ENCODE measurements at regions not wholly inside any gene's neighbourhood (a gene's known extent, or its start where the extent isn't known, plus 50 kb on each side); places are given as distances from the start of the nearest gene placed in this dataset.
"Not testable (repeated sequence)": the region's sequence is repeated elsewhere in the genome, so short reads cannot be mapped to it uniquely, and the experiment has no call there.

GRCh38 chr3:75342425-75342824, 321.7 kb upstream of the FRG2C start:
- Histone ChIP-seq H3K14ac (ENCODE audit: low read length) (no peak overlapping the region), H3K4me3 (ENCODE audit: low read length in 2 of 2) (no peak overlapping the region), H2BK12ac (ENCODE audit: low read length) (no peak overlapping the region), H3K27ac (replicated peaks; ENCODE audit: low read length) (no peak overlapping the region), H3K4ac (ENCODE audit: low read length) (no peak overlapping the region), H3K23ac (ENCODE audit: low read depth, low read length, poor library complexity) (no peak overlapping the region), H4K91ac (ENCODE audit: low read depth, low read length, poor library complexity) (no peak overlapping the region), H3K27me3 (ENCODE audit: control insufficient read depth in 3 of 3, insufficient read depth in 3 of 3, low read depth in 1 of 3, low read length in 3 of 3) (no peaks in the 10 kb centered on the region), H3K36me3 (replicated peaks in 1 of 2; ENCODE audit: control insufficient read depth in 2 of 2, insufficient read depth in 2 of 2, low read length in 2 of 2) (no peaks in the 10 kb centered on the region), H3K9ac (ENCODE audit: low read depth, low read length, poor library complexity) (no peak overlapping the region), H3K9me3 (replicated peaks in 1 of 2; ENCODE audit: control insufficient read depth in 2 of 2, insufficient read depth in 1 of 2, low read depth in 1 of 2, low read length in 2 of 2) (no peaks in the 10 kb centered on the region), H2BK15ac (ENCODE audit: low read length) (no peak overlapping the region), H2BK5ac (ENCODE audit: low read length) (no peak overlapping the region), H4K8ac (ENCODE audit: low read depth, low read length) (no peak overlapping the region), H3K4me1 (ENCODE audit: control insufficient read depth in 2 of 2, insufficient read depth in 1 of 2, low read depth in 1 of 2, low read length in 2 of 2) (peaks cover 0 to 6% of the 10 kb centered on the region in 2 donors), H3K18ac (ENCODE audit: low read length) (no peak overlapping the region), H2AFZ (ENCODE audit: low read length) (no peak overlapping the region), H3K79me1 (ENCODE audit: low read depth, low read length) (no peaks in the 10 kb centered on the region), H2AK5ac (ENCODE audit: low read depth, low read length) (no peak overlapping the region), H3K4me2 (ENCODE audit: insufficient read depth, low read length, poor library complexity, severe bottlenecking) (no peak overlapping the region), H2BK120ac (ENCODE audit: low read depth, low read length) (no peak overlapping the region)
- WGBS, 2 donors (ENCODE audit: extremely low coverage in 2 of 2, insufficient read length in 2 of 2, insufficient replicate concordance in 1 of 2), result no CpG with 5 or more reads among the region's 5 CpGs
- DNase-seq (ENCODE audit: low spot score), result no peak

DNA sequence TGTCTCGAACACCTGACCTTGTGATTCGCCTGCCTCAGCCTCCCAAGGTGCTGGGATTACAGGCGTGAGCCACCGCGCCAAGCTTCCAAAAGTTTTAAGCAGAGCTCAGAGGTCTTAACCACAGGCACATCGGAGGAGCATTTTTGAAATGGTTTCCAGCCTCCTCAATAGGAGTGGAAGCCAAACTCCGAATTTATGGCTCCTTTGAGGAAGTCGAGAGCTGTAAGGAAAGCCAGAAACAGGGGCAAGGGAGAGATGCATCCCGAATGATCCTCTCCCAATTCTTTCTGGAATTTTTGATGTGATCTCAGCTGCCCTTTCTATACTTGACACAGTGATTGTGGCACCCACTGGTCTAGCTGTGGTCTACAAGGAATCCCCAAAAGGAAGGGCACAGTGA, 313.6 kb upstream of the FRG2C start:
- DNase-seq (ENCODE audit: low spot score); H3K4me2 ChIP-seq (ENCODE audit: insufficient read depth, low read length, poor library complexity, severe bottlenecking); H2AK5ac ChIP-seq (ENCODE audit: low read depth, low read length); H3K4ac ChIP-seq (ENCODE audit: low read length); H3K4me3 ChIP-seq (ENCODE audit: low read length in 2 of 2); H2BK120ac ChIP-seq (ENCODE audit: low read depth, low read length); H2AFZ ChIP-seq (ENCODE audit: low read length); H3K14ac ChIP-seq (ENCODE audit: low read length); H4K8ac ChIP-seq (ENCODE audit: low read depth, low read length); H3K9me3 ChIP-seq (replicated peaks in 1 of 2; ENCODE audit: control insufficient read depth in 2 of 2, insufficient read depth in 1 of 2, low read depth in 1 of 2, low read length in 2 of 2); H3K27me3 ChIP-seq (ENCODE audit: control insufficient read depth in 3 of 3, insufficient read depth in 3 of 3, low read depth in 1 of 3, low read length in 3 of 3); H2BK5ac ChIP-seq (ENCODE audit: low read length); H3K9ac ChIP-seq (ENCODE audit: low read depth, low read length, poor library complexity); H3K4me1 ChIP-seq (ENCODE audit: control insufficient read depth in 2 of 2, insufficient read depth in 1 of 2, low read depth in 1 of 2, low read length in 2 of 2); H3K23ac ChIP-seq (ENCODE audit: low read depth, low read length, poor library complexity); H3K36me3 ChIP-seq (replicated peaks in 1 of 2; ENCODE audit: control insufficient read depth in 2 of 2, insufficient read depth in 2 of 2, low read length in 2 of 2); H4K91ac ChIP-seq (ENCODE audit: low read depth, low read length, poor library complexity); H3K18ac ChIP-seq (ENCODE audit: low read length); H3K79me1 ChIP-seq (ENCODE audit: low read depth, low read length); H2BK15ac ChIP-seq (ENCODE audit: low read length); H3K27ac ChIP-seq (replicated peaks; ENCODE audit: low read length); H2BK12ac ChIP-seq (ENCODE audit: low read length): not testable (repeated sequence)
- no CpG with 5 or more reads among the region's 9 CpGs for WGBS, 2 donors (ENCODE audit: extremely low coverage in 2 of 2, insufficient read length in 2 of 2, insufficient replicate concordance in 1 of 2)

DNA sequence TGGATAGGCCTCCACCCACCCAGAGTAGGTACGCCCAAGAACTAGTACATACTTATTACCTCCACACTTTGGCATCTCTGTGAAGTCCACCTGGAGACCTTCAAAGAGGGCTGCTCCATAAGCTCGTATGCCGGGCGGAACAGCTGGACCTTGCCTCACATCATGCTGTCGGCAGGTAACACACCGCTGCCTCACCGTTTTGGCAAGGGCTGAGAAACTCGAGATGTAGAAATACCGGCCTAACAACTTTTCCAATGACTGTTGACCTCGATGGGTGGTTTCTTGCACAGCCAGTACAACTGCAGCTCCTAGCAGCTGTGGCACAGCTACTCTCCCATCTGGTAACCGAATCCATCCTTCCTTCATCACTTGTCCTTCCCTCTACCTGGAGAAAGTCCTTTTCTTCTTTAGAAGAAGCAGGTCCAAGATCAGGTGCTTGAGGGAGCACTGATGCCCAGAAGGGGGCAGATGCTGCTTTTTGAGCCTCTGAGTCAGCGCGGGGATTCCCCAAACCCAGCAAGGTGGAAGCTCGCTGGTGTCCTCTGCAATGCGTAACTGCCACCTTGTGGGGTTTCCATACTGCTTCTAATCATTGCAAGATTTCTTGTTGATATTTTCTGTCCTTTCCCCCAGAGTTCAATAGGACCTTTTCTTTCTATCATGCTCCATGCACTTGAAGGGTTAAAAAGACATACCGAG, 301.9 kb upstream of the FRG2C start:
- H3K4me3 ChIP-seq (ENCODE audit: low read length in 2 of 2); H2BK5ac ChIP-seq (ENCODE audit: low read length); H3K9ac ChIP-seq (ENCODE audit: low read depth, low read length, poor library complexity); H2BK12ac ChIP-seq (ENCODE audit: low read length); H3K18ac ChIP-seq (ENCODE audit: low read length); H3K4me1 ChIP-seq (ENCODE audit: control insufficient read depth in 2 of 2, insufficient read depth in 1 of 2, low read depth in 1 of 2, low read length in 2 of 2); H3K79me1 ChIP-seq (ENCODE audit: low read depth, low read length); H4K8ac ChIP-seq (ENCODE audit: low read depth, low read length); H2BK15ac ChIP-seq (ENCODE audit: low read length); H3K14ac ChIP-seq (ENCODE audit: low read length); H3K4me2 ChIP-seq (ENCODE audit: insufficient read depth, low read length, poor library complexity, severe bottlenecking); H3K27me3 ChIP-seq (ENCODE audit: control insufficient read depth in 3 of 3, insufficient read depth in 3 of 3, low read depth in 1 of 3, low read length in 3 of 3); H3K9me3 ChIP-seq (replicated peaks in 1 of 2; ENCODE audit: control insufficient read depth in 2 of 2, insufficient read depth in 1 of 2, low read depth in 1 of 2, low read length in 2 of 2); H2AK5ac ChIP-seq (ENCODE audit: low read depth, low read length); H3K23ac ChIP-seq (ENCODE audit: low read depth, low read length, poor library complexity); H3K27ac ChIP-seq (replicated peaks; ENCODE audit: low read length); H3K36me3 ChIP-seq (replicated peaks in 1 of 2; ENCODE audit: control insufficient read depth in 2 of 2, insufficient read depth in 2 of 2, low read length in 2 of 2); DNase-seq (ENCODE audit: low spot score); H2AFZ ChIP-seq (ENCODE audit: low read length); H3K4ac ChIP-seq (ENCODE audit: low read length); H4K91ac ChIP-seq (ENCODE audit: low read depth, low read length, poor library complexity); H2BK120ac ChIP-seq (ENCODE audit: low read depth, low read length): not testable (repeated sequence)
- no CpG with 5 or more reads among the region's 16 CpGs for WGBS, 2 donors (ENCODE audit: extremely low coverage in 2 of 2, insufficient read length in 2 of 2, insufficient replicate concordance in 1 of 2)

DNA sequence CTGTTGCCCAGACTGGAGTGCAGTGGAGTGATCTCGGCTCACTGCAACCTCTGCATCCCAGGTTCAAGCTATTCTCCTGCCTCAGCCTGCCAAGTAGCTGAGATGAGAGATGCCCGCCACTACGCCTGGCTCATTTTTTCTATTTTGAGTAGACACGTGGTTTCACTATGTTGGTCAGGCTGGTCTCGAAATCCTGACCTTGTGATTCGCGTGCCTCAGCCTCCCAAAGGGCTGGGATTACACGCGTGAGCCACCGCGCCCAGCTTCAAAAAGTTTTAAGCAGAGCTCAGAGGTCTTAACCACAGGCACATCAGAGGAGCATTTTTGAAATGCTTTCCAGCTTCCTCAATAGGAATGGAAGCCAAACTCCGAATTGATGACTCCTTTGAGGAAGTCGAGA, 291.2 kb upstream of the FRG2C start:
- H3K14ac ChIP-seq (ENCODE audit: low read length); H2BK15ac ChIP-seq (ENCODE audit: low read length); H3K4ac ChIP-seq (ENCODE audit: low read length); H2BK5ac ChIP-seq (ENCODE audit: low read length); H4K8ac ChIP-seq (ENCODE audit: low read depth, low read length); H3K9me3 ChIP-seq (replicated peaks in 1 of 2; ENCODE audit: control insufficient read depth in 2 of 2, insufficient read depth in 1 of 2, low read depth in 1 of 2, low read length in 2 of 2); H3K4me1 ChIP-seq (ENCODE audit: control insufficient read depth in 2 of 2, insufficient read depth in 1 of 2, low read depth in 1 of 2, low read length in 2 of 2); H3K27me3 ChIP-seq (ENCODE audit: control insufficient read depth in 3 of 3, insufficient read depth in 3 of 3, low read depth in 1 of 3, low read length in 3 of 3); H2AK5ac ChIP-seq (ENCODE audit: low read depth, low read length); H3K4me2 ChIP-seq (ENCODE audit: insufficient read depth, low read length, poor library complexity, severe bottlenecking); H3K18ac ChIP-seq (ENCODE audit: low read length); H2BK12ac ChIP-seq (ENCODE audit: low read length); H3K4me3 ChIP-seq (ENCODE audit: low read length in 2 of 2); H2AFZ ChIP-seq (ENCODE audit: low read length); H4K91ac ChIP-seq (ENCODE audit: low read depth, low read length, poor library complexity); H3K9ac ChIP-seq (ENCODE audit: low read depth, low read length, poor library complexity); H3K79me1 ChIP-seq (ENCODE audit: low read depth, low read length); H3K36me3 ChIP-seq (replicated peaks in 1 of 2; ENCODE audit: control insufficient read depth in 2 of 2, insufficient read depth in 2 of 2, low read length in 2 of 2); H3K23ac ChIP-seq (ENCODE audit: low read depth, low read length, poor library complexity); DNase-seq (ENCODE audit: low spot score); H3K27ac ChIP-seq (replicated peaks; ENCODE audit: low read length); H2BK120ac ChIP-seq (ENCODE audit: low read depth, low read length): not testable (repeated sequence)
- no CpG with 5 or more reads among the region's 13 CpGs for WGBS, 2 donors (ENCODE audit: extremely low coverage in 2 of 2, insufficient read length in 2 of 2, insufficient replicate concordance in 1 of 2)

Data from neuronal stem cell (in vitro differentiated cells).